Immature natural killer cell (primary cell): ENCODE measurements at regions not wholly inside any gene's neighbourhood (a gene's known extent, or its start where the extent isn't known, plus 50 kb on each side); places are given as distances from the start of the nearest gene placed in this dataset.

Experiments
- DNase-seq, 3 donors: peaks; one replicate each; pipeline ENCODE4 v3.0.0; 2022; ENCODE audit warnings: mixed read lengths in 1 of 3
- H3K27ac Mint-ChIP-seq, 6 donors: one replicate each; pipeline ENCODE4 v1.8.0; 2020; ENCODE audit warnings: mixed read lengths in 6 of 6, mild to moderate bottlenecking in 5 of 6, inconsistent platforms in 4 of 6, moderate library complexity in 3 of 6
- H3K27me3 Mint-ChIP-seq, 3 donors: one replicate each; pipeline ENCODE4 v1.8.0; 2020 to 2021; ENCODE audit warnings: low read depth in 3 of 3, mild to moderate bottlenecking in 3 of 3, mixed read lengths in 3 of 3, moderate library complexity in 3 of 3, inconsistent platforms in 1 of 3
- H3K36me3 Mint-ChIP-seq, 3 donors: one replicate each; pipeline ENCODE4 v1.8.0; 2020; ENCODE audit warnings: mixed read lengths in 3 of 3, inconsistent platforms in 2 of 3, mild to moderate bottlenecking in 2 of 3
- H3K4me1 Mint-ChIP-seq, 2 donors: one replicate each; pipeline ENCODE4 v1.8.0; 2020; ENCODE audit warnings: inconsistent platforms in 2 of 2, mild to moderate bottlenecking in 2 of 2, mixed read lengths in 2 of 2, moderate library complexity in 1 of 2
- H3K4me3 Mint-ChIP-seq, 5 donors: one replicate each; pipeline ENCODE4 v1.8.0; 2020; ENCODE audit warnings: mild to moderate bottlenecking in 5 of 5, mixed read lengths in 5 of 5, inconsistent platforms in 3 of 5, moderate library complexity in 3 of 5
- H3K9me3 Mint-ChIP-seq, 6 donors: one replicate each; pipeline ENCODE4 v1.8.0; 2020; ENCODE audit warnings: mild to moderate bottlenecking in 6 of 6, mixed read lengths in 6 of 6, inconsistent platforms in 4 of 6, moderate library complexity in 3 of 6

DNA sequence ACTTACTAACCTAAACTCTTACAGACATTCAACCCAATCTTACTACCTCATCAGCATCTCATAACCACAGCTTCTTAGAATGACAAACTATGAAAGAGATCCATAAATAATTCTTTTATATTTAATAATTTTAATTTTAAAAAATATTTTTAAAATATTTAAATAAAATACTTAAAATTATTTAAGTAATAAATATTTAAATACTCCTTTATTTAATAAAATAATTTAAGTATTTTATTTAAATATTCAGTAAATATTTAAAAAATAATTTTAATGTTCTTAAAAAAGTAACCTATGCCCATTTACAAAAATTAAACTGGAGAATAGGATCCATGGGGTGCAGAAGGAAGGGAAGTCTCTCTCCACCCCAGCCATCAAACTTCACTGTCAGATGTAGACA, 627.3 kb upstream of the MGMT start:
- Mint-ChIP-seq H3K9me3 (no peaks in the 10 kb centered on the region), H3K27me3 (peaks cover 0 to 9% (median 4%) of the 10 kb centered on the region in 3 donors), H3K4me1 (no peaks in the 10 kb centered on the region), H3K36me3 (peaks cover 0 to 3% (median 0%) of the 10 kb centered on the region in 3 donors), H3K4me3 (no peak overlapping the region), H3K27ac (no peak overlapping the region)
- no peak for DNase-seq

- H3K9me3 Mint-ChIP-seq, result no peaks in the 10 kb centered on the region
- H3K4me3 Mint-ChIP-seq, result no peak overlapping the region
- peaks cover 0 to 3% (median 0%) of the 10 kb centered on the region in 3 donors for H3K36me3 Mint-ChIP-seq
- H3K4me1 Mint-ChIP-seq, result no peaks in the 10 kb centered on the region
- no peak overlapping the region for H3K27ac Mint-ChIP-seq
- DNase-seq, result no peak
- H3K27me3 Mint-ChIP-seq, result peaks cover 0 to 15% (median 5%) of the 10 kb centered on the region in 3 donors
Observed at GRCh38 chr10:128843972-128844371, 623.1 kb upstream of the MGMT start.

DNA sequence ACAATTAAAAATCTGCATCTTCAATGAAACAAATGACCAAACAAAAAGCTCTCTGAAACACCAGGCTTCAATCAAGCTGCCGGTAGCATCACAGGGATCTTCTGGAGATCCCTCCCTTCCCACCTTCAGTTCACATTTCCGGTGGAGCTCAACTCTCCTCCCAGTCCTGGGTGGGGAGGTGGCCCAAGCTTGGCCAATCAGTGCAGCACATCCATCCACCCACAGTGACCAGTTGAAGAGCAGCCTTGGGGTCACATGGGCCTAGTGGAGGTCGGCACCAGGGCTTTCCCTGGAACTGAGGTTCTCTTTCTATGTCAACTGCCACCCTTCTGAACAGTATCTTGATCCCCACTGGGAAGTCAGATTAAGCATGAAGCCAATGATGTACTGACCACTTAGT, 620.1 kb upstream of the MGMT start:
- H3K36me3 Mint-ChIP-seq, result no peaks in the 10 kb centered on the region
- no peak for DNase-seq
- H3K4me3 Mint-ChIP-seq, result no peak overlapping the region
- H3K27me3 Mint-ChIP-seq, result peaks cover 0 to 13% (median 4%) of the 10 kb centered on the region in 3 donors
- no peaks in the 10 kb centered on the region for H3K9me3 Mint-ChIP-seq
- H3K27ac Mint-ChIP-seq, result no peak overlapping the region
- H3K4me1 Mint-ChIP-seq, result no peaks in the 10 kb centered on the region

GRCh38 chr10:128848810-128849209, 618.2 kb upstream of the MGMT start:
- no peak overlapping the region for H3K4me3 Mint-ChIP-seq
- H3K27ac Mint-ChIP-seq, result no peak overlapping the region
- no peak for DNase-seq
- no peaks in the 10 kb centered on the region for H3K4me1 Mint-ChIP-seq
- H3K27me3 Mint-ChIP-seq, result peaks cover 0 to 9% (median 7%) of the 10 kb centered on the region in 3 donors
- no peaks in the 10 kb centered on the region for H3K36me3 Mint-ChIP-seq
- no peaks in the 10 kb centered on the region for H3K9me3 Mint-ChIP-seq

DNA sequence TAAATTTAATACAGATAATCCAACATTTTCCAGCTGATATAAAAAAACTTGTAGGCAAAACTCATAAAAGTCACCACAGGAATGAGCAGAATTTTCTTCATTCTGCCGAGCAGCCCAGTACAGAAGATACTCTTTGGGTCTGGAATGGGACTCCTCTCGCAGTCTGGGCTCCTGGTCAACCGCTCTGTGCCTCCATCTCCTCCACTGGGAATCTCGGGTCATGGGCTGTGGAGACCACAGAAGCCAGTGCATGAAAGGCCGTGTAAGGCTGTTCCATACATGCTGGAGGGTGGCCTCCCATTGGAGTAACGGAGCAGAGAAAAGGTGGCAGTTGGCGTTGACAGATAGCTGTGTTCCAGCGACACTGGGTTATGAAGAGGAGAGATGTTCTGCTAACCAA, 616.4 kb upstream of the MGMT start:
- H3K36me3 Mint-ChIP-seq, result no peaks in the 10 kb centered on the region

GRCh38 chr10:128851281-128851680, 615.8 kb upstream of the MGMT start:
- Mint-ChIP-seq H3K4me1 (no peaks in the 10 kb centered on the region), H3K9me3 (no peaks in the 10 kb centered on the region), H3K27me3 (peaks cover 0 to 5% (median 2%) of the 10 kb centered on the region in 3 donors), H3K4me3 (no peak overlapping the region), H3K27ac (no peak overlapping the region), H3K36me3 (no peaks in the 10 kb centered on the region)
- DNase-seq, result no peak

More for the DNA sequence above, 616.4 kb upstream of the MGMT start:
- Mint-ChIP-seq H3K4me1 (no peaks in the 10 kb centered on the region), H3K4me3 (no peak overlapping the region), H3K27ac (no peak overlapping the region), H3K27me3 (peaks cover 0 to 6% (median 6%) of the 10 kb centered on the region in 3 donors), H3K9me3 (no peaks in the 10 kb centered on the region)
- no peak for DNase-seq

DNA sequence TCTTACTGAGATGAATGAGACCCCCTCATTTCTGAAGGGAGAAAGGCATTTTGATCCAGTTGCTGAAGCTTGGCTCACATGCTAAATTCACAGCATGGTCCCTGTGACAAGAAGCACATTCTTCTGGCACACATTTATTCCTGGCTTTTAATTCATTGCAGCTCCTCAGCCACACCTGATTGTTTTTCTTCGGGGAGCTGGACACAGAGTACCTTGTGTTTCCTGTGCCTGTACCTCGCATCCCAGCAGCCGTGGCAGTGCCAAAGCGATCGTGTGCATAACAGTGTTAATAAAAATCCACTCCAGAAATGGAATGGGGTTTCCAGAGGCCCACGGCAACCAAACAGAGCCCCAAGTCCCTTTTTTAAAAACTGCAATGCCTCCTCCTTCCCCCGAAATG, 615.3 kb upstream of the MGMT start:
- Mint-ChIP-seq H3K36me3 (no peaks in the 10 kb centered on the region), H3K9me3 (no peaks in the 10 kb centered on the region), H3K4me3 (no peak overlapping the region), H3K4me1 (no peaks in the 10 kb centered on the region), H3K27ac (no peak overlapping the region), H3K27me3 (peaks cover 0 to 3% (median 2%) of the 10 kb centered on the region in 3 donors)
- DNase-seq, result no peak

GRCh38 chr10:128852449-128852848, 614.6 kb upstream of the MGMT start:
- Mint-ChIP-seq H3K27me3 (peaks cover 0 to 3% (median 2%) of the 10 kb centered on the region in 3 donors), H3K4me1 (no peaks in the 10 kb centered on the region), H3K9me3 (no peaks in the 10 kb centered on the region), H3K4me3 (no peak overlapping the region), H3K27ac (no peak overlapping the region), H3K36me3 (no peaks in the 10 kb centered on the region)
- no peak for DNase-seq

DNA sequence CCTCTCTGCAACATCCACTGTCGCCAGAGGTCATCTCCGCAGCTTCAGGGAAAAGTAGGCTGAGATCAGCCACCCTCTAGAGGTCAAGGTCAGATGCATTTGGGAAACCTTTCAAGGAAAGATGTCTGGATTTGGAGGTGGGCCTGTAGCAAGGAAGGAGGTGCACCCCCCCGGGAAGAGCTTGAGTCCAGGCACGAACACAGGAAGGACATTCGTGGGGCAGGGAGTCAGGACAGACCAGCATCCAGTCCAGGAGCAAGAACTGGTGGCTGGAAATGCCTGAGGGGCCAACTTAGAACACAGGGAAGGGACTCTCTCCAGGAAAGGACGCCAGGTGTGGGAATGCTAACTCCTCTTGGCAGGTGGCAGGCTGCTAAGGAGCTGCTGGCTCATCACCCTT, 614.1 kb upstream of the MGMT start:
- Mint-ChIP-seq H3K9me3 (no peaks in the 10 kb centered on the region), H3K4me3 (no peak overlapping the region), H3K27ac (no peak overlapping the region), H3K4me1 (no peaks in the 10 kb centered on the region), H3K27me3 (peaks cover 0 to 3% (median 2%) of the 10 kb centered on the region in 3 donors), H3K36me3 (no peaks in the 10 kb centered on the region)
- DNase-seq, result no peak

GRCh38 chr10:128853537-128853936, 613.5 kb upstream of the MGMT start:
- DNase-seq, result no peak
- Mint-ChIP-seq H3K4me3 (no peak overlapping the region), H3K27ac (no peak overlapping the region), H3K27me3 (peaks cover 0 to 3% (median 2%) of the 10 kb centered on the region in 3 donors), H3K9me3 (no peaks in the 10 kb centered on the region), H3K36me3 (no peaks in the 10 kb centered on the region), H3K4me1 (no peaks in the 10 kb centered on the region)

- peaks cover 0 to 3% (median 2%) of the 10 kb centered on the region in 3 donors for H3K27me3 Mint-ChIP-seq
- H3K4me3 Mint-ChIP-seq, result no peak overlapping the region
- no peak for DNase-seq
- H3K27ac Mint-ChIP-seq, result no peak overlapping the region
- H3K36me3 Mint-ChIP-seq, result no peaks in the 10 kb centered on the region
- no peaks in the 10 kb centered on the region for H3K9me3 Mint-ChIP-seq
- no peaks in the 10 kb centered on the region for H3K4me1 Mint-ChIP-seq
Observed at GRCh38 chr10:128854204-128854603, 612.8 kb upstream of the MGMT start.

- no peak for DNase-seq
- H3K4me1 Mint-ChIP-seq, result no peaks in the 10 kb centered on the region
- H3K4me3 Mint-ChIP-seq, result no peak overlapping the region
- H3K36me3 Mint-ChIP-seq, result no peaks in the 10 kb centered on the region
- no peaks in the 10 kb centered on the region for H3K9me3 Mint-ChIP-seq
- H3K27me3 Mint-ChIP-seq, result peaks cover 0 to 3% (median 2%) of the 10 kb centered on the region in 3 donors
- no peak overlapping the region for H3K27ac Mint-ChIP-seq
Observed at GRCh38 chr10:128854963-128855362, 612.1 kb upstream of the MGMT start.

DNA sequence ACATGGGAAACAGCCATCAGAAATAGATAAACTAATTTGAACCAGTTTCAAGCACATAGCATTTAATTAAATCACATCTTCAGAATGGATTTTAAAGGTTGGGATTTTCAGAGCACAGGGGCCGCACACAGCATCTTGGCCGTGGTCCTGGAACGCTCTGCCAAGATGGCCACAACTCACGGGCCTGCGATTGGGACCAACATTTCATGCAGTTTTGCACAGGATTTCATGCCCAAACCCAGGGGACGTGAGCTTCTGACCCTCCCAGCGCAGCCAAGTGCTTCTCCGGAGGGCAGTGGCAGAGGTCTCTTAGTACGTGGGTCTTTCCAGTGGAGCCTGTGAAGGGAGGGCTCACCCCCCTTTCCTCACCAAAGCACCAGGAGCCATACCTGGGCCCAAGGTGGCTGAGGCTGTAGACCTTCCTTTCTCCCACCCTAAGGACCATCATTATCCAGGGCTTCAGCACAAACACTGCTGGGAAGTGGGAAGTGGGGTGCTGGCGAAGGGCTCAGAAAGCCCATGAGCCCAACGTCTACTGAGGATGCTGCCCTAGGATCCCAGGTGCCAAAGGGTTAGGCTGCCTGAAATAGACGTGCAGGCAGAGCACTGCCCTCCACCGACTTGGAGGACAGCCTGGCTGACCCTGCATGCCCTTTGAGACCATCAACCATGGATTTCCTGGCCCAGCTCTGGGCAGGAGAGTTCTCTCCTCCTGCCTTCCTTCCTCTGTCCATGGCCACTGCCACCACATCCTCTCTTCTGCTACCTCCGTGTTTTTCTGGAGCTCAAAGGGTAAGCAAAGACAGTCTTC, 611.2 kb upstream of the MGMT start:
- H3K27me3 Mint-ChIP-seq, result peaks cover 0 to 3% (median 2%) of the 10 kb centered on the region in 3 donors
- no peaks in the 10 kb centered on the region for H3K36me3 Mint-ChIP-seq
- H3K9me3 Mint-ChIP-seq, result no peaks in the 10 kb centered on the region
- H3K27ac Mint-ChIP-seq, result no peak overlapping the region
- no peak for DNase-seq
- H3K4me3 Mint-ChIP-seq, result no peak overlapping the region
- no peaks in the 10 kb centered on the region for H3K4me1 Mint-ChIP-seq

GRCh38 chr10:128859738-128860386, 607.2 kb upstream of the MGMT start:
- DNase-seq, result no peak
- Mint-ChIP-seq H3K9me3 (no peaks in the 10 kb centered on the region), H3K27me3 (peaks cover 0 to 3% (median 3%) of the 10 kb centered on the region in 3 donors), H3K4me3 (no peak overlapping the region), H3K36me3 (no peaks in the 10 kb centered on the region), H3K27ac (no peak overlapping the region), H3K4me1 (no peaks in the 10 kb centered on the region)
